ENCODE measurements at regions not wholly inside any gene's neighbourhood (a gene's known extent, or its start where the extent isn't known, plus 50 kb on each side); places are given as distances from the start of the nearest gene placed in this dataset.

- Histone ChIP-seq H2AFZ (ENCODE audit: low read depth, low read length) (no peak overlapping the region), H3K27me3 (ENCODE audit: control insufficient read depth in 2 of 2, insufficient read depth in 2 of 2, low read length in 2 of 2) (peaks cover 0 to 1% of the 10 kb centered on the region in 2 experiments; a peak in 1 of 5 replicates), H3K79me2 (ENCODE audit: control insufficient read depth, insufficient read depth, low read length) (no peaks in the 10 kb centered on the region), H3K9me1 (ENCODE audit: control insufficient read depth, insufficient read depth, low read length) (no peaks in the 10 kb centered on the region), H3K4me1 (replicated peaks in 1 of 2; ENCODE audit: control insufficient read depth in 2 of 2, insufficient read depth in 2 of 2, low read length in 2 of 2) (no peaks in the 10 kb centered on the region), H3K4me3 (no peak overlapping the region), H3K36me3 (ENCODE audit: control insufficient read depth, insufficient read depth, low read length) (no peaks in the 10 kb centered on the region), H3K9ac (ENCODE audit: insufficient read depth in 1 of 2, low read depth in 2 of 2, low read length in 2 of 2) (no peak overlapping the region), H3K4me2 (ENCODE audit: insufficient read depth, low read length) (no peak overlapping the region), H3K27ac (ENCODE audit: extremely low read depth, low read depth, low read length) (no peak overlapping the region), H3K9me3 (replicated peaks; ENCODE audit: control insufficient read depth, insufficient read depth, low read depth, low read length) (no peaks in the 10 kb centered on the region), H4K20me1 (replicated peaks; ENCODE audit: control insufficient read depth, insufficient read depth, low read length) (no peaks in the 10 kb centered on the region)
- FAIRE-seq (no peak), DNase-seq (ENCODE audit: extremely low read depth in 1 of 4, low spot score in 3 of 4) (no peak), ATAC-seq (no peak)
- no TSS peak for BruUV-seq (replicated peaks)
- ChIA-PET POLR2A (no interaction called here), CTCF (ENCODE audit: low intra/inter-chr PET ratio) (no interaction called here)
- intact Hi-C loops (cut with micrococcal nuclease) (no loop called here), in situ Hi-C loops (cut with MboI) (no loop called here)
- WGBS (ENCODE audit: insufficient coverage, low coverage, missing lambda C conversion rate), result 0% methylated on average over 1 of the region's 2 CpGs
- no peak for TF ChIP-seq CHCHD3 (CRISPR knock-in tag; IDR thresholded peaks at IDR 0.05)
These were observed 84.9 kb upstream of the ZNF536 start for GRCh38 chr19:30287259-30287658.

- Histone ChIP-seq H3K4me1 (replicated peaks in 1 of 2; ENCODE audit: control insufficient read depth in 2 of 2, insufficient read depth in 2 of 2, low read length in 2 of 2) (no peaks in the 10 kb centered on the region), H3K79me2 (ENCODE audit: control insufficient read depth, insufficient read depth, low read length) (no peaks in the 10 kb centered on the region), H3K4me2 (ENCODE audit: insufficient read depth, low read length) (no peak overlapping the region), H3K9me1 (ENCODE audit: control insufficient read depth, insufficient read depth, low read length) (no peaks in the 10 kb centered on the region), H2AFZ (ENCODE audit: low read depth, low read length) (no peak overlapping the region), H3K27me3 (ENCODE audit: control insufficient read depth in 2 of 2, insufficient read depth in 2 of 2, low read length in 2 of 2) (no peaks in the 10 kb centered on the region), H3K27ac (ENCODE audit: extremely low read depth, low read depth, low read length) (no peak overlapping the region), H3K36me3 (ENCODE audit: control insufficient read depth, insufficient read depth, low read length) (no peaks in the 10 kb centered on the region), H3K9ac (ENCODE audit: insufficient read depth in 1 of 2, low read depth in 2 of 2, low read length in 2 of 2) (no peak overlapping the region), H3K4me3 (no peak overlapping the region), H3K9me3 (replicated peaks; ENCODE audit: control insufficient read depth, insufficient read depth, low read depth, low read length) (no peaks in the 10 kb centered on the region), H4K20me1 (replicated peaks; ENCODE audit: control insufficient read depth, insufficient read depth, low read length) (no peaks in the 10 kb centered on the region)
- WGBS (ENCODE audit: insufficient coverage, low coverage, missing lambda C conversion rate), result 0% methylated on average over 5 of the region's 5 CpGs
- CTCF ChIA-PET (ENCODE audit: low intra/inter-chr PET ratio), result no interaction called here
- in situ Hi-C loops (cut with MboI), result no loop called here
- intact Hi-C loops (cut with micrococcal nuclease), result no loop called here
- ATAC-seq, result no peak
- POLR2A ChIA-PET, result no interaction called here
- no TSS peak for BruUV-seq (replicated peaks)
- DNase-seq (ENCODE audit: extremely low read depth in 1 of 4, low spot score in 3 of 4), result no peak
- no peak for FAIRE-seq
- no peak for TF ChIP-seq MIER1 (IDR thresholded peaks at IDR 0.05; ENCODE audit: low read depth)
- TF ChIP-seq TFAP4 (CRISPR knock-in tag; IDR thresholded peaks at IDR 0.05; ENCODE audit: borderline replicate concordance), result no peak
- no peak for TF ChIP-seq EP300 (IDR thresholded peaks at IDR 0.05; ENCODE audit: low read length)
- TF ChIP-seq POLR3A (IDR thresholded peaks at IDR 0.05; ENCODE audit: borderline replicate concordance, extremely low read depth, insufficient read depth, insufficient read length), result no peak
- no peak for TF ChIP-seq STAG1 (CRISPR knock-in tag; IDR thresholded peaks at IDR 0.05; ENCODE audit: borderline replicate concordance)
- TF ChIP-seq ZNF518B (CRISPR knock-in tag; IDR thresholded peaks at IDR 0.05), result no peak
- no peak for TF ChIP-seq PATZ1 (CRISPR knock-in tag; IDR thresholded peaks at IDR 0.05; ENCODE audit: borderline replicate concordance)
- TF ChIP-seq SMC3 (conservative IDR thresholded peaks at IDR 0.05; ENCODE audit: insufficient read depth, low read depth, low read length), result no peak
- TF ChIP-seq RBM34 (IDR thresholded peaks at IDR 0.05; ENCODE audit: borderline replicate concordance, insufficient read depth, low read length), result no peak
These were observed 84.2 kb upstream of the ZNF536 start for GRCh38 chr19:30287973-30288372.

All from K562 (cell line).